HepG2 (cell line): ENCODE measurements at regions not wholly inside any gene's neighbourhood (a gene's known extent, or its start where the extent isn't known, plus 50 kb on each side); places are given as distances from the start of the nearest gene placed in this dataset.

Experiments used
- BRCA1 ChIP-seq: sonication (generic); formaldehyde crosslinking; IDR thresholded peaks from 2 replicates; pipeline ENCODE4 v1.4.0; 2020; ENCODE audit warnings: missing genetic modification reagents
- EP300 ChIP-seq, 3 experiments: sonication (generic) in 1 of 3; formaldehyde crosslinking in 1 of 3; IDR thresholded peaks; 2 replicates each; pipeline versions ENCODE4 v1.5.1 to v1.6.1; 2011 to 2020; ENCODE audit warnings: low read depth in 2 of 3, low read length in 2 of 3, borderline replicate concordance in 1 of 3, improper control_type of control experiment in 1 of 3, mild to moderate bottlenecking in 1 of 3, missing genetic modification reagents in 1 of 3, moderate library complexity in 1 of 3
- EZH2 ChIP-seq: conservative IDR thresholded peaks from 2 replicates; pipeline ENCODE4 v1.6.1; 2012; ENCODE audit warnings: mild to moderate bottlenecking, low read depth, low read length, moderate library complexity
- MAFG ChIP-seq: sonication (generic); formaldehyde crosslinking; IDR thresholded peaks from 2 replicates; pipeline ENCODE4 v1.5.1; 2020; ENCODE audit warnings: mild to moderate bottlenecking, missing genetic modification reagents
- MYNN ChIP-seq: sonication (generic); formaldehyde crosslinking; IDR thresholded peaks from 2 replicates; pipeline ENCODE4 v1.4.0; 2020; ENCODE audit warnings: mild to moderate bottlenecking, low read depth, missing genetic modification reagents
- RAD51 ChIP-seq: fragments of 450-650 bp; IDR thresholded peaks from 2 replicates; pipeline ENCODE4 v1.6.1; 2016; ENCODE audit warnings: borderline replicate concordance
- TAF1 ChIP-seq: sonication (generic); formaldehyde crosslinking; IDR thresholded peaks from 2 replicates; pipeline ENCODE4 v1.4.0; 2020; ENCODE audit warnings: missing genetic modification reagents
- ZC3H4 ChIP-seq: sonication (generic); formaldehyde crosslinking; IDR thresholded peaks from 2 replicates; pipeline ENCODE4 v1.4.0; 2020; ENCODE audit warnings: missing genetic modification reagents, borderline replicate concordance
- TF ChIP-seq, protein P1 (sequence below): fragments of 450-650 bp; IDR thresholded peaks from 2 replicates; pipeline ENCODE4 v1.6.1; 2017; ENCODE audit warnings: mild to moderate bottlenecking
- TF ChIP-seq, protein P2 (sequence below): sonication (generic); formaldehyde crosslinking; IDR thresholded peaks from 2 replicates; pipeline ENCODE4 v1.5.0; 2020; ENCODE audit warnings: mild to moderate bottlenecking, missing genetic modification reagents, moderate library complexity
- TF ChIP-seq, protein P3 (sequence below): sonication (generic); formaldehyde crosslinking; IDR thresholded peaks from 2 replicates; pipeline ENCODE4 v1.8.1; 2023; ENCODE audit warnings: mild to moderate bottlenecking, moderate library complexity, missing genetic modification reagents
- TF ChIP-seq, protein P4 (sequence below): sonication (generic); formaldehyde crosslinking; IDR thresholded peaks from 2 replicates; pipeline ENCODE4 v1.4.0; 2020; ENCODE audit warnings: missing genetic modification reagents

DNA sequence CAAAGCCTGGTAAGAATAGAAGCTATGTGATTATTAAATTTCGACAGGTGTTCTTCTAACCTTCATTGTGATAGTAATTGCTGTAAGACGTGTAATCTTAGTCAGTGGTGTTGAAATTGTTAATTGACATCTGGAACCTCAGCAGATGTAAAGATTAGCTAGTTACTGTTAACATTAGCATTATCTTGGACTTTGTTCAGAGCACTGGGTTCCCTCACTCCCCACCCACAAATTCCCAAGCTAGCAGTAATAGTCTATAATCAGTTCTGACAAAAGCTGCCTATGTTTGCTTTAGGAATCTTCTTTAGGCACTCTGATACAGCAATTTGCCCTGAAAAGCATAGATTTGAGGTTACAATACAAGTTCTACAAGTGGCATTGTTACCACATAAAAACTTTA, 233.7 kb downstream of the EN1 start:
- TF ChIP-seq, protein P1, sequence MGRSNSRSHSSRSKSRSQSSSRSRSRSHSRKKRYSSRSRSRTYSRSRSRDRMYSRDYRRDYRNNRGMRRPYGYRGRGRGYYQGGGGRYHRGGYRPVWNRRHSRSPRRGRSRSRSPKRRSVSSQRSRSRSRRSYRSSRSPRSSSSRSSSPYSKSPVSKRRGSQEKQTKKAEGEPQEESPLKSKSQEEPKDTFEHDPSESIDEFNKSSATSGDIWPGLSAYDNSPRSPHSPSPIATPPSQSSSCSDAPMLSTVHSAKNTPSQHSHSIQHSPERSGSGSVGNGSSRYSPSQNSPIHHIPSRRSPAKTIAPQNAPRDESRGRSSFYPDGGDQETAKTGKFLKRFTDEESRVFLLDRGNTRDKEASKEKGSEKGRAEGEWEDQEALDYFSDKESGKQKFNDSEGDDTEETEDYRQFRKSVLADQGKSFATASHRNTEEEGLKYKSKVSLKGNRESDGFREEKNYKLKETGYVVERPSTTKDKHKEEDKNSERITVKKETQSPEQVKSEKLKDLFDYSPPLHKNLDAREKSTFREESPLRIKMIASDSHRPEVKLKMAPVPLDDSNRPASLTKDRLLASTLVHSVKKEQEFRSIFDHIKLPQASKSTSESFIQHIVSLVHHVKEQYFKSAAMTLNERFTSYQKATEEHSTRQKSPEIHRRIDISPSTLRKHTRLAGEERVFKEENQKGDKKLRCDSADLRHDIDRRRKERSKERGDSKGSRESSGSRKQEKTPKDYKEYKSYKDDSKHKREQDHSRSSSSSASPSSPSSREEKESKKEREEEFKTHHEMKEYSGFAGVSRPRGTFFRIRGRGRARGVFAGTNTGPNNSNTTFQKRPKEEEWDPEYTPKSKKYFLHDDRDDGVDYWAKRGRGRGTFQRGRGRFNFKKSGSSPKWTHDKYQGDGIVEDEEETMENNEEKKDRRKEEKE: no peak
- TF ChIP-seq, protein P2, sequence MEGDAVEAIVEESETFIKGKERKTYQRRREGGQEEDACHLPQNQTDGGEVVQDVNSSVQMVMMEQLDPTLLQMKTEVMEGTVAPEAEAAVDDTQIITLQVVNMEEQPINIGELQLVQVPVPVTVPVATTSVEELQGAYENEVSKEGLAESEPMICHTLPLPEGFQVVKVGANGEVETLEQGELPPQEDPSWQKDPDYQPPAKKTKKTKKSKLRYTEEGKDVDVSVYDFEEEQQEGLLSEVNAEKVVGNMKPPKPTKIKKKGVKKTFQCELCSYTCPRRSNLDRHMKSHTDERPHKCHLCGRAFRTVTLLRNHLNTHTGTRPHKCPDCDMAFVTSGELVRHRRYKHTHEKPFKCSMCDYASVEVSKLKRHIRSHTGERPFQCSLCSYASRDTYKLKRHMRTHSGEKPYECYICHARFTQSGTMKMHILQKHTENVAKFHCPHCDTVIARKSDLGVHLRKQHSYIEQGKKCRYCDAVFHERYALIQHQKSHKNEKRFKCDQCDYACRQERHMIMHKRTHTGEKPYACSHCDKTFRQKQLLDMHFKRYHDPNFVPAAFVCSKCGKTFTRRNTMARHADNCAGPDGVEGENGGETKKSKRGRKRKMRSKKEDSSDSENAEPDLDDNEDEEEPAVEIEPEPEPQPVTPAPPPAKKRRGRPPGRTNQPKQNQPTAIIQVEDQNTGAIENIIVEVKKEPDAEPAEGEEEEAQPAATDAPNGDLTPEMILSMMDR (CRISPR knock-in tag): no peak
- TF ChIP-seq RAD51 (no peak), EZH2 (no peak), MYNN (CRISPR knock-in tag) (no peak), ZC3H4 (CRISPR knock-in tag) (no peak), TAF1 (no peak), MAFG (no peak), BRCA1 (no peak), EP300 (IDR thresholded peaks at IDR 0.05; ENCODE audit: low read depth in 2 of 2, low read length in 2 of 2) (no peak), EP300 (CRISPR knock-in tag; IDR thresholded peaks at IDR 0.05; ENCODE audit: borderline replicate concordance) (no peak)
- TF ChIP-seq, protein P3, sequence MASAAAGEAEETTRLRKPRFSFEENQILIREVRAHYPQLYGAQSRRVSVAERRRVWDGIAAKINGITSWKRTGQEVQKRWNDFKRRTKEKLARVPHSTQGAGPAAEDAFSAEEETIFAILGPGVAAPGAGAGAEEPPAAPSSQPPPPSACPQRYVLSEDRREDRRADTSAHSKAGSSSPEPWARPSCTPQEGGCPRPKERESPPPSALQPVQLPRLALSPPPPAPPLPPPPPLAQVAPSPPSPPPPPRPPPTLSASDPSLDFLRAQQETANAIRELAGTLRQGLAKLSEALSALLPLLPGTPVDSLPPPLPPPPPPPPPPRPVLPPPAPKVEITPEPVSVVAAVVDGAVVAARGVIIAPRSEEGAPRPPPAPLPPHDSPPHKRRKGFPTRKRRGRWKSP (CRISPR knock-in tag): no peak
- TF ChIP-seq, protein P4, sequence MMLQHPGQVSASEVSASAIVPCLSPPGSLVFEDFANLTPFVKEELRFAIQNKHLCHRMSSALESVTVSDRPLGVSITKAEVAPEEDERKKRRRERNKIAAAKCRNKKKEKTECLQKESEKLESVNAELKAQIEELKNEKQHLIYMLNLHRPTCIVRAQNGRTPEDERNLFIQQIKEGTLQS (CRISPR knock-in tag): no peak
